Trophoblast cell (in vitro differentiated cells and primary cell): ENCODE measurements at regions not wholly inside any gene's neighbourhood (a gene's known extent, or its start where the extent isn't known, plus 50 kb on each side); places are given as distances from the start of the nearest gene placed in this dataset.
"Not testable (repeated sequence)": the region's sequence is repeated elsewhere in the genome, so short reads cannot be mapped to it uniquely, and the experiment has no call there.

Source experiments
- DNase-seq, 2 donors: peaks; one replicate each; pipeline ENCODE4 v3.0.0-alpha.2; 2016
- H2AFZ ChIP-seq: 2 replicates; pipeline ENCODE4 v1.6.1; 2013; ENCODE audit warnings: low read length, moderate library complexity, mild to moderate bottlenecking; ENCODE audit not compliant: insufficient read depth, poor library complexity
- H2AK5ac ChIP-seq: 2 replicates; pipeline ENCODE4 v1.6.1; 2013; ENCODE audit warnings: mild to moderate bottlenecking, low read length
- H2BK120ac ChIP-seq: 2 replicates; pipeline ENCODE4 v1.6.1; 2013; ENCODE audit warnings: low read length, mild to moderate bottlenecking, moderate library complexity; ENCODE audit not compliant: insufficient read depth, poor library complexity
- H2BK12ac ChIP-seq: 2 replicates; pipeline ENCODE4 v1.6.1; 2013; ENCODE audit warnings: mild to moderate bottlenecking, low read length, moderate library complexity
- H2BK5ac ChIP-seq: 2 replicates; pipeline ENCODE4 v1.6.1; 2013; ENCODE audit warnings: low read length, low read depth, moderate library complexity, mild to moderate bottlenecking; ENCODE audit not compliant: poor library complexity
- H3K14ac ChIP-seq: 2 replicates; pipeline ENCODE4 v1.6.1; 2013; ENCODE audit warnings: mild to moderate bottlenecking, low read length
- H3K18ac ChIP-seq: 2 replicates; pipeline ENCODE4 v1.6.1; 2013; ENCODE audit warnings: mild to moderate bottlenecking, low read length
- H3K23ac ChIP-seq: 2 replicates; pipeline ENCODE4 v1.6.1; 2013; ENCODE audit warnings: low read length
- H3K27ac ChIP-seq: 2 replicates; pipeline ENCODE4 v1.5.1; 2013; ENCODE audit warnings: low read depth, mild to moderate bottlenecking, inconsistent platforms, low read length, moderate library complexity
- H3K27me3 ChIP-seq: 2 replicates; pipeline ENCODE4 v1.6.1; 2013; ENCODE audit warnings: inconsistent platforms, mild to moderate bottlenecking, low read length, moderate library complexity; ENCODE audit not compliant: insufficient read depth
- H3K36me3 ChIP-seq, 2 experiments: 1 replicate in 1 of 2; 2 replicates in 1 of 2; pipeline ENCODE4 v1.6.1; 2013; ENCODE audit warnings: low read length in 2 of 2, mild to moderate bottlenecking in 2 of 2, moderate library complexity in 1 of 2; ENCODE audit not compliant: insufficient read depth in 2 of 2, control insufficient read depth in 1 of 2
- H3K4ac ChIP-seq: 2 replicates; pipeline ENCODE4 v1.6.1; 2013; ENCODE audit warnings: low read depth, mild to moderate bottlenecking, low read length, moderate library complexity
- H3K4me1 ChIP-seq, 2 experiments: 1 replicate in 1 of 2; 2 replicates in 1 of 2; pipeline ENCODE4 v1.6.1; 2013; ENCODE audit warnings: low read length in 2 of 2, mild to moderate bottlenecking in 2 of 2, moderate library complexity in 1 of 2; ENCODE audit not compliant: insufficient read depth in 2 of 2, control insufficient read depth in 1 of 2
- H3K4me2 ChIP-seq: 2 replicates; pipeline ENCODE4 v1.6.1; 2013; ENCODE audit warnings: inconsistent platforms, mild to moderate bottlenecking, low read length, moderate library complexity
- H3K4me3 ChIP-seq: 2 replicates; pipeline ENCODE4 v1.5.1; 2013; ENCODE audit warnings: mild to moderate bottlenecking, low read depth, low read length, inconsistent platforms
- H3K79me1 ChIP-seq: one replicate; pipeline ENCODE4 v1.6.1; 2013; ENCODE audit warnings: low read length
- H3K79me2 ChIP-seq: 2 replicates; pipeline ENCODE4 v1.6.1; 2013; ENCODE audit warnings: low read length, mild to moderate bottlenecking; ENCODE audit not compliant: control insufficient read depth, insufficient read depth, poor library complexity
- H3K9ac ChIP-seq: 2 replicates; pipeline ENCODE4 v1.6.1; 2013; ENCODE audit warnings: mild to moderate bottlenecking, low read length
- H3K9me3 ChIP-seq: 2 replicates; pipeline ENCODE4 v1.6.1; 2013; ENCODE audit warnings: low read depth, mild to moderate bottlenecking, control low read depth, inconsistent platforms, low read length; ENCODE audit not compliant: insufficient read depth
- H4K12ac ChIP-seq: 2 replicates; pipeline ENCODE4 v1.6.1; 2013; ENCODE audit warnings: low read depth, mild to moderate bottlenecking, low read length, moderate library complexity
- H4K8ac ChIP-seq: 2 replicates; pipeline ENCODE4 v1.6.1; 2013; ENCODE audit warnings: low read depth, mild to moderate bottlenecking, low read length, moderate library complexity
- H4K91ac ChIP-seq: one replicate; pipeline ENCODE4 v1.6.1; 2013; ENCODE audit warnings: low read depth, mild to moderate bottlenecking, low read length, moderate library complexity
- WGBS: extraction: QIAGEN DNeasy Blood & Tissue Kit; methylation state at CpG from one replicate; pipeline ENCODE4 v1.1.7; 2013; ENCODE audit warnings: missing lambda C conversion rate; ENCODE audit not compliant: insufficient read length, insufficient coverage; ENCODE audit errors: extremely low coverage; 5-methylcytosine and 5-hydroxymethylcytosine counted together

DNA sequence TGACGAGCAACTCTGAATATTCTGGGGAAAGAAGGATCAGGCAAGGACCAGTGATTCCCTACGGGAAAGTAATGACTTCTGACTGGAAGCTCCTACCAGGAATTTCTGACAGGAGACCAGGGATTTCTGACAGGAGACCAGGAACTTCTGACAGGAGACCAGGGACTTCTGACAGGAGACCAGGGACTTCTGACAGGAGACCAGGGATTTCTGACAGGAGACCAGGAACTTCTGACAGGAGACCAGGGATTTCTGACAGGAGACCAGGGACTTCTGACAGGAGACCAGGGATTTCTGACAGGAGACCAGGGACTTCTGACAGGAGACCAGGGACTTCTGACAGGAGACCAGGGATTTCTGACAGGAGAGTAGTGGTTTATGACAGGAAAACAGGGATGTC lies 100.9 kb downstream of the BDH1 start:
- not testable (repeated sequence) for H2BK120ac ChIP-seq, H3K79me1 ChIP-seq, H2AFZ ChIP-seq, H3K23ac ChIP-seq, H4K12ac ChIP-seq, H3K18ac ChIP-seq, H3K36me3 ChIP-seq, H3K4me2 ChIP-seq, H3K9ac ChIP-seq, H3K4me1 ChIP-seq, H4K91ac ChIP-seq, H3K27ac ChIP-seq, H3K9me3 ChIP-seq, H2BK12ac ChIP-seq, DNase-seq, H3K4me3 ChIP-seq, H4K8ac ChIP-seq, H2BK5ac ChIP-seq, H3K4ac ChIP-seq, H3K14ac ChIP-seq, H3K79me2 ChIP-seq, H3K27me3 ChIP-seq, H2AK5ac ChIP-seq
- no CpG with 5 or more reads among the region's 2 CpGs for WGBS

DNA sequence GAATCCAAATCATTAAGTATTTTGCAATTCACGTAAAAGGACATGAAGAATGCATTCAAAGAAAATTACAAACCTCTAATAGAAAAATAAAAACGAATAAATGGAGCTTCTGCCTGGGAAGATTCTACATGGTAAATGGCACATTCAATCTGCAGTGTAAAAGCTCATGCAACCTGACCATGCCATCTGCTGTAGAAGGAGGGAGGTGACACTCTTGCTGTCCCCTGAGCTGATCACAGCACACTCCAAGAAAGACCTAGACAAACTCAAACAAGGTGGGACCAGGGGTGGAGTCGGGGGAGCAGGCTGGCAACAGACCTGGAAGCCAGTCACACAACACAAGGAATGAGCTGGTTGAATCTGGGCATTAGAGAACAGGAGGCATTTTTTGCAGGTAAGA lies 101.8 kb downstream of the BDH1 start:
- H2BK120ac ChIP-seq = no peak overlapping the region
- H4K12ac ChIP-seq = no peak overlapping the region
- peaks cover 2% of the 10 kb centered on the region for H3K27me3 ChIP-seq
- H3K79me2 ChIP-seq = peaks cover 2% of the 10 kb centered on the region
- H3K9ac ChIP-seq = no peak overlapping the region
- H3K36me3 ChIP-seq = no peaks in the 10 kb centered on the region
- H3K79me1 ChIP-seq = peaks cover 9% of the 10 kb centered on the region
- no peak overlapping the region for H3K14ac ChIP-seq
- H2BK5ac ChIP-seq = no peak overlapping the region
- no peak overlapping the region for H3K23ac ChIP-seq
- no peak overlapping the region for H2BK12ac ChIP-seq
- peaks cover 3 to 9% of the 10 kb centered on the region in 2 experiments for H3K4me1 ChIP-seq
- no peak overlapping the region for H3K4me2 ChIP-seq
- H2AK5ac ChIP-seq = no peak overlapping the region
- H3K4ac ChIP-seq = no peak overlapping the region
- no CpG with 5 or more reads among the region's 3 CpGs for WGBS
- H4K8ac ChIP-seq = no peak overlapping the region
- peaks cover 2% of the 10 kb centered on the region for H3K9me3 ChIP-seq
- no peak overlapping the region for H3K18ac ChIP-seq
- no peak overlapping the region for H3K27ac ChIP-seq
- no peak overlapping the region for H4K91ac ChIP-seq
- no peak overlapping the region for H2AFZ ChIP-seq
- H3K4me3 ChIP-seq = no peak overlapping the region
- no peak for DNase-seq

DNA sequence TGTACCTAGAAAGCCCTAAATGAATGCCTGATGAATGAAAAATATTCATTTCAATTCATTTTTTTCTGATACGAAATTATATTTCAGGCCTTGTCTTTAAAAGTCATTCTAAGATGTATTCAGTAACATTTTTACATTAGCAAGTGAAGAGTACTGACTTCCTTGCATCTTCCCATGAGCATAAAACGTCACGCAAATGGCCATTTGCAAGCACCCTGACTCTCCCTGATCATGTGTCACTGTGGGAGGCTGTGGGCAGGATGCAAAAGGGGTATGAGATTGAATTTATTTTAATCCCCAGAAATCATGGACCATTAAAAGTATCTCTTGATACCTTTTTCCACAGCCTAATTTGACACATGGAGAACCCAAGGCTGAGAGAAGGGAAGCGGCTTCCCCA lies 105.0 kb downstream of the BDH1 start:
- Histone ChIP-seq H3K23ac (no peak overlapping the region), H3K9ac (no peak overlapping the region), H3K4me2 (no peak overlapping the region), H3K36me3 (no peaks in the 10 kb centered on the region), H3K4ac (no peak overlapping the region), H2AFZ (no peak overlapping the region), H2BK5ac (no peak overlapping the region), H4K91ac (no peak overlapping the region), H2BK120ac (no peak overlapping the region), H3K79me1 (no peaks in the 10 kb centered on the region), H4K12ac (no peak overlapping the region), H3K27me3 (peaks cover 5% of the 10 kb centered on the region), H3K79me2 (no peaks in the 10 kb centered on the region), H3K27ac (no peak overlapping the region), H3K9me3 (peaks cover 2% of the 10 kb centered on the region), H3K14ac (no peak overlapping the region), H4K8ac (no peak overlapping the region), H3K18ac (no peak overlapping the region), H3K4me3 (no peak overlapping the region), H3K4me1 (no peaks in the 10 kb centered on the region), H2BK12ac (no peak overlapping the region), H2AK5ac (no peak overlapping the region)
- no peak for DNase-seq
- no CpG with 5 or more reads among the region's 4 CpGs for WGBS

- Histone ChIP-seq H3K9ac (no peak overlapping the region), H3K4me2 (no peak overlapping the region), H3K4me3 (no peak overlapping the region), H3K36me3 (no peaks in the 10 kb centered on the region), H4K12ac (no peak overlapping the region), H3K4me1 (no peaks in the 10 kb centered on the region), H2BK5ac (no peak overlapping the region), H2AK5ac (no peak overlapping the region), H2BK120ac (no peak overlapping the region), H2AFZ (no peak overlapping the region), H3K14ac (no peak overlapping the region), H3K79me2 (no peaks in the 10 kb centered on the region), H3K9me3 (peaks cover 2% of the 10 kb centered on the region), H3K4ac (no peak overlapping the region), H3K27ac (no peak overlapping the region), H3K27me3 (peaks cover 5% of the 10 kb centered on the region), H4K8ac (no peak overlapping the region), H3K18ac (no peak overlapping the region), H2BK12ac (no peak overlapping the region), H3K23ac (no peak overlapping the region), H4K91ac (no peak overlapping the region), H3K79me1 (no peaks in the 10 kb centered on the region)
- DNase-seq = no peak
- WGBS = no CpG with 5 or more reads among the region's 2 CpGs
These were observed 105.5 kb downstream of the BDH1 start for GRCh38 chr3:197450308-197450707.
